Epithelial cell of esophagus (primary cell): ENCODE measurements at regions not wholly inside any gene's neighbourhood (a gene's known extent, or its start where the extent isn't known, plus 50 kb on each side); places are given as distances from the start of the nearest gene placed in this dataset.

Source experiments
- DNase-seq: peaks from one replicate; pipeline ENCODE4 v3.0.0; 2010; ENCODE audit warnings: low read depth
- H3K4me3 ChIP-seq: 2 replicates; pipeline ENCODE4 v1.5.1; 2011; ENCODE audit warnings: mild to moderate bottlenecking, low read length, control low read depth
- TF ChIP-seq, protein P1 (sequence below): IDR thresholded peaks from 2 replicates; pipeline ENCODE4 v1.5.1; 2011; ENCODE audit warnings: low read depth, mild to moderate bottlenecking, low read length, control low read depth, inconsistent platforms; ENCODE audit not compliant: insufficient read depth; ENCODE audit errors: missing control alignments

DNA sequence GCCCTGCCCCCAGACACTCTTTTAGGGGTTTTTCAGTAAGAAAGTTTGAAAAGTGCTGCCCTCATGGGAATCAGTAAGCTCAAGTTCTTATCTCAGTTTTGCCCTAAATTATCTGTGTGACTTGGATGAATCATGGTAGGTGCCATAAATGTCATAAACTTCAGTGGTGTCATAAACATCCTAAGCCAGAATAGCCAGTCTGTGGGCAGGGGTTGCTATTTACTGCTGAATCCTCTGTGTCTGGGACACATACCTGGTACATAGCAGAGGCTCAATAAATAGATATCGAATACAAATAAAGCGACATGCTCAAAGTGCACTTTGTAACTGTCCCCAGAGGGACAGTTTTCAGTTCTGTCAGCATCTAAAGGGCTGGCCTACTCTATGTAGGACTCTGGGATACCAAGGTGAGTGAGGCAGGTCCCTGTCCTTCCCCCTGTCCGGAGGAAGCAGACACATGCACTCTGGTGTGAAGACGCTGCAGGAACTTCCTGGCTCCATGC lies 502.1 kb downstream of the RPS24 start:
- TF ChIP-seq, protein P1, sequence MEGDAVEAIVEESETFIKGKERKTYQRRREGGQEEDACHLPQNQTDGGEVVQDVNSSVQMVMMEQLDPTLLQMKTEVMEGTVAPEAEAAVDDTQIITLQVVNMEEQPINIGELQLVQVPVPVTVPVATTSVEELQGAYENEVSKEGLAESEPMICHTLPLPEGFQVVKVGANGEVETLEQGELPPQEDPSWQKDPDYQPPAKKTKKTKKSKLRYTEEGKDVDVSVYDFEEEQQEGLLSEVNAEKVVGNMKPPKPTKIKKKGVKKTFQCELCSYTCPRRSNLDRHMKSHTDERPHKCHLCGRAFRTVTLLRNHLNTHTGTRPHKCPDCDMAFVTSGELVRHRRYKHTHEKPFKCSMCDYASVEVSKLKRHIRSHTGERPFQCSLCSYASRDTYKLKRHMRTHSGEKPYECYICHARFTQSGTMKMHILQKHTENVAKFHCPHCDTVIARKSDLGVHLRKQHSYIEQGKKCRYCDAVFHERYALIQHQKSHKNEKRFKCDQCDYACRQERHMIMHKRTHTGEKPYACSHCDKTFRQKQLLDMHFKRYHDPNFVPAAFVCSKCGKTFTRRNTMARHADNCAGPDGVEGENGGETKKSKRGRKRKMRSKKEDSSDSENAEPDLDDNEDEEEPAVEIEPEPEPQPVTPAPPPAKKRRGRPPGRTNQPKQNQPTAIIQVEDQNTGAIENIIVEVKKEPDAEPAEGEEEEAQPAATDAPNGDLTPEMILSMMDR = no peak
- DNase-seq = no peak
- no peak overlapping the region for H3K4me3 ChIP-seq

DNA sequence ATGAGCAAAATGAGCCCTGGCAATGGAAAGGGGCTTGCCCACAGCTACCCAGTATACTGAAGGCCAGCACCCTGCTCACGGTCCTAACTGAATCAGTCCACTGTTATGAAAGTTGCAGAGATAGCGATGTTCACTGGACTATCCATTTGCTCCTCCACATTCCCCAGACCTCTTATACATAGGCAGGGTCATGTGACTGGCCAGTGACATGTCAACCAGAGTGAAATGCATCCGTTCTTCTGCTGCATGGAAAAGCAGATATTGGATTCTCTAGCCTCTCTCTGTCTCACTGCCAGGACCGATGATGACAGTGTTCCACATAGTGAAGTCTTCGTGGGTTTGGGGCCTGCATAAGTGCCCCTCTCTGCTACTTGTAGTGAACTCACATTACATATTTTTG lies 503.4 kb downstream of the RPS24 start:
- no peak for DNase-seq
- no peak overlapping the region for H3K4me3 ChIP-seq
- TF ChIP-seq, protein P1 = no peak

DNA sequence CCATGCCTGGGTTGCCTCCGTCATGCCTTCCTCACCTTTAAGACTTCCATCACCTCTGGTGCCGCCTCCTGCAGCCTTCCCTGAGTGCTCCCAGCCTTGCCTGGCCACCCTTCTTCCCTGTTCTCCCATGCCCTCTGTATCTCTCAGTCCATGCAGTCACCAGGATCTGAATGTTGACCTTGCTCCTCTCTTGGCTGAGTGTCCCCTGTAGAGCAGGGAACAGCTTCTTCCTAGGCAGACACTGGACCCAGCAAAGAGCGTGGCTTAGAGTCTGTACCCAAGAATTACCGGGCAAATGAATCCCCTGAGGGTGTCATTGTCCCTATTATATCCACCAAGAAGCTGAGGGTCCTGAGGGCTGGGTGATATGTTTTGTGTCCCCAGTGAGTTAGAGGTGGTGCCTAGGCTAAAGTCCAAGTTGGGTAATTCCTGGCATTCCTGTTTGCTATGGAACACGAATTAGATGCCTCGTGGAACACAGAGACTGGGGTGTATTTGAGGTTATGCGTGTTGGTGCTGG lies 505.6 kb downstream of the RPS24 start:
- no peak overlapping the region for H3K4me3 ChIP-seq
- TF ChIP-seq, protein P1 = no peak

DNA sequence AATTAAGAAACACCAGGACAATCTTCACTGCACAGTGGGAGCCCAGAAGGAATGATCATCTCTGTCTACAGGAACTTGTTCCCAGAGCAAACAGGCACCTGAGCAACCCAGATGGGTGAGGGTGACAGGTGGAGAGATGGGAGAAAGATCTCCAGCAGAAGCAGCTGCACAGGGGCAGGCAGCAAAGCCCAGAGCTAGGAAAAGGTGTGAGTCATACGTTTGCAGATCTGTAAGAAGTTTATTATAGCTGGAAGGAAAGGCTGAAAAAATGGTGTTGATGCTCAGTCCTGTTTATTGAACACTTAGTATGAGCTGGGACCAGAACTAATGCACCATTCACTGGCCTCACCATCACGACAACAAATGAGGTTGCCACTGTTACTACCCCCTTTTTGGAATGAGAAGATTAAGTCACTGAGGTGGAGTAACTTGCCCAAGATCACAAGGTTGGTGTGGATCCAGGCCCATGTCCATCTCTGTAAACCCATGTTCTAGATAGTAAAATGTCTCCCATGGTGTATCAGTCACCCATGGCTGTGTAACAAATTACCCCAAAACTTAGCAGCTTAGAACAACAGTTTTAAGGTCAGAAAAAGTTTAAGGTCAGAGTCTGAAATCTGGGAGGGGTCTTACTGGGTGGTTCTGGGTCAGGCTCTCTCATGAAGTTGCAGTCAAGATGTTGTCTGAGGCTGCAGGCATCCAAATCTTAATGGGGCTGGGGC lies 506.9 kb downstream of the RPS24 start:
- H3K4me3 ChIP-seq = no peak overlapping the region
- peak; percentile 11 for DNase-seq
- TF ChIP-seq, protein P1 = no peak

More for the DNA sequence above, 505.6 kb downstream of the RPS24 start:
- no peak for DNase-seq

DNA sequence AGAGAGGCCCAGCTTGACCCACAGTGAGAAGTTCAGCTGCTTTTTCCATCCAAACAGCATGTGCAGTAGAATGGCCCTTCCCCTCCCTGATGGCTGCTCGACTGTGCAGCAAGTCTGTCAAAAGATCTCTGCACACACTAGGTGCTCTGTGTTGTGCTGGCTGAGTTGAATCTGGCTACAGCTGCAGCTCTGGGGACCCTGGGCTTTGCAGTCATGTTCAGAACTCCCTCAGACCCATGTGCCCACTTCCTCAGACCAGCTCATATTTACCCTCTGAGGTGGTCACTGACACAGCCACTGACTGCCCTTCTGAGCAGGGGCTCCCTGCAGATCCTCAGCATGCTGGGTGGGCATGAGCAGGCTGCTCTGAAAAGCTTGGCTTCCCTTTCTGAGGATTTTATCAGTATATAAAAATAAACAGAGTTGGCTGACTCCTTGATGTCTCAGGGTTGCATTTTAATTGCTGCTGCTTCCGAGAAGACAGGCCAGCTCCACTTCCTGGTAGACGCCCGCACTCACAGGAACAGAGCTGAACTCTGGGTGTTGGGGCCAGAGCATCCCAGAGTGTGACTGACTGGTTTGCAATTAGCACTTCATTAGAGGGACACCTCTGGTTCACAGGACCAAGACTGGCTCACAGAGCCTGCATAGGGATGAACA lies 507.9 kb downstream of the RPS24 start:
- no peak overlapping the region for H3K4me3 ChIP-seq
- TF ChIP-seq, protein P1 = no peak
- no peak for DNase-seq

DNA sequence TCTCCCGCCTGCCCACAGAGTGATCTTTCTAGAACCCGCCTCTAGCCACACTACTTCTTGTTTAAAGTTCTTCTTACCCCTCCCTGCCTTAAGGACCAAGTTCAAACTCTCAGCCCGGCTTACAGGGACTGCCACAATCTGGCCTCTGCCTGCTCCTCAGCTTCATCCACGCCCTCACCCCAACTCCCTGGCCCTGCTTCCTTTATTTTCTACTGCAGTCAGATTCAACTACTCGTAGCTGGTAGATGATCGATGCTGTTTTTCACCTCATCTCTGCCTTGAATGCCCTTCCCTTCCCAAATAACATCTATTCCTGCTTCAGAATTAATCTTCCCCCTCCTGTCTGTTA lies 508.5 kb downstream of the RPS24 start:
- DNase-seq = no peak
- TF ChIP-seq, protein P1 = no peak
- H3K4me3 ChIP-seq = no peak overlapping the region
